WTC11 (cell line): ENCODE measurements at regions not wholly inside any gene's neighbourhood (a gene's known extent, or its start where the extent isn't known, plus 50 kb on each side); places are given as distances from the start of the nearest gene placed in this dataset.

Source experiments
- ATF3 ChIP-seq: sonication (generic); formaldehyde crosslinking; conservative IDR thresholded peaks from 2 replicates; pipeline ENCODE4 v1.8.1; 2022; ENCODE audit warnings: mild to moderate bottlenecking, missing genetic modification reagents
- CTCF ChIP-seq: fragments of 200-600 bp; IDR thresholded peaks from 2 replicates; pipeline ENCODE4 v1.8.0; 2022; ENCODE audit warnings: antibody characterized with exemption
- MAX ChIP-seq: sonication (generic); formaldehyde crosslinking; IDR thresholded peaks from 2 replicates; pipeline ENCODE4 v1.8.0; 2022; ENCODE audit warnings: mild to moderate bottlenecking, missing genetic modification reagents
- NR2C2 ChIP-seq: sonication (generic); formaldehyde crosslinking; IDR thresholded peaks from 2 replicates; pipeline ENCODE4 v1.8.0; 2022; ENCODE audit warnings: mild to moderate bottlenecking, missing genetic modification reagents
- ZBTB21 ChIP-seq: sonication (generic); formaldehyde crosslinking; IDR thresholded peaks from 2 replicates; pipeline ENCODE4 v1.8.1; 2023; ENCODE audit warnings: mild to moderate bottlenecking, missing genetic modification reagents, borderline replicate concordance
- ZNF121 ChIP-seq: sonication (generic); formaldehyde crosslinking; IDR thresholded peaks from 2 replicates; pipeline ENCODE4 v1.8.0; 2023; ENCODE audit warnings: missing genetic modification reagents

GRCh38 chr9:108392877-108393276 is 462.9 kb downstream of the ACTL7B start:
- TF ChIP-seq NR2C2 (CRISPR knock-in tag): no peak
- TF ChIP-seq ZBTB21 (CRISPR knock-in tag): no peak
- no peak for TF ChIP-seq CTCF
- no peak for TF ChIP-seq ATF3 (CRISPR knock-in tag)
- no peak for TF ChIP-seq ZNF121 (CRISPR knock-in tag)
- TF ChIP-seq MAX (CRISPR knock-in tag): no peak
